Activated CD4-positive, alpha-beta T cell treated with anti-CD3 and anti-CD28 coated beads for 4 hours (primary cell): ENCODE measurements at regions not wholly inside any gene's neighbourhood (a gene's known extent, or its start where the extent isn't known, plus 50 kb on each side); places are given as distances from the start of the nearest gene placed in this dataset.

Experiments used
- DNase-seq, 2 donors: peaks; one replicate each; pipeline ENCODE4 v3.0.0-alpha.2; 2020

- no peak for DNase-seq
Observed at GRCh38 chr2:6071519-6071918, 379.3 kb downstream of the SOX11 start.

- DNase-seq = no peak
Observed at GRCh38 chr2:6072276-6072675, 380.1 kb downstream of the SOX11 start.

- no peak for DNase-seq
Observed at GRCh38 chr2:6072768-6073167, 380.6 kb downstream of the SOX11 start.

- no peak for DNase-seq
Observed at GRCh38 chr2:6073191-6074088, 381.3 kb downstream of the SOX11 start.

- no peak for DNase-seq
Observed at GRCh38 chr2:6074089-6074643, 382.0 kb downstream of the SOX11 start.

GRCh38 chr2:6077585-6077984 is 385.4 kb downstream of the SOX11 start:
- DNase-seq = no peak

- no peak for DNase-seq
Observed at GRCh38 chr2:6078414-6078813, 386.2 kb downstream of the SOX11 start.

GRCh38 chr2:6079405-6079804 is 387.2 kb downstream of the SOX11 start:
- DNase-seq = no peak

GRCh38 chr2:6080932-6081753 is 389.0 kb downstream of the SOX11 start:
- DNase-seq = no peak

GRCh38 chr2:6081955-6082624 is 389.9 kb downstream of the SOX11 start:
- DNase-seq = no peak

- no peak for DNase-seq
Observed at GRCh38 chr2:6082625-6083018, 390.4 kb downstream of the SOX11 start.

GRCh38 chr2:6083136-6083535 is 391.0 kb downstream of the SOX11 start:
- no peak for DNase-seq

GRCh38 chr2:6089474-6089873 is 397.3 kb downstream of the SOX11 start:
- DNase-seq = no peak

- DNase-seq = no peak
Observed at GRCh38 chr2:6103372-6103771, 411.2 kb downstream of the SOX11 start.

GRCh38 chr2:6103949-6104348 is 411.8 kb downstream of the SOX11 start:
- no peak for DNase-seq

GRCh38 chr2:6107290-6107689 is 415.1 kb downstream of the SOX11 start:
- DNase-seq = no peak

GRCh38 chr2:6109831-6110230 is 417.6 kb downstream of the SOX11 start:
- no peak for DNase-seq

GRCh38 chr2:6111781-6112261 is 419.6 kb downstream of the SOX11 start:
- DNase-seq = no peak

GRCh38 chr2:6113786-6114185 is 421.6 kb downstream of the SOX11 start:
- no peak for DNase-seq

GRCh38 chr2:6127718-6128117 is 435.5 kb downstream of the SOX11 start:
- DNase-seq = no peak

- no peak for DNase-seq
Observed at GRCh38 chr2:6139142-6139541, 447.0 kb downstream of the SOX11 start.

- no peak for DNase-seq
Observed at GRCh38 chr2:6139916-6140315, 447.7 kb downstream of the SOX11 start.

- no peak for DNase-seq
Observed at GRCh38 chr2:6140509-6140908, 448.3 kb downstream of the SOX11 start.
